ENCODE measurements at regions not wholly inside any gene's neighbourhood (a gene's known extent, or its start where the extent isn't known, plus 50 kb on each side); places are given as distances from the start of the nearest gene placed in this dataset.
A peak's percentile ranks its signal among the peaks of the same experiment; 100 is the strongest.

- ChIA-PET POLR2A (no interaction called here), CTCF (ENCODE audit: low intra/inter-chr PET ratio, low total read pairs) (no interaction called here)
- Histone ChIP-seq H3K27ac (ENCODE audit: extremely low read length, insufficient read depth, low read length) (no peak overlapping the region), H3K4me2 (ENCODE audit: low read depth, low read length) (no peak overlapping the region), H3K4me1 (ENCODE audit: insufficient read depth, low read length) (no peaks in the 10 kb centered on the region), H3K4me3 (replicated peaks in 1 of 3; ENCODE audit: insufficient read depth in 1 of 3, low read depth in 2 of 3, low read length in 3 of 3) (no peak overlapping the region), H4K20me1 (ENCODE audit: insufficient read depth, low read length) (no peaks in the 10 kb centered on the region), H3K9me3 (ENCODE audit: low read length) (no peaks in the 10 kb centered on the region), H2AFZ (ENCODE audit: low read length) (no peak overlapping the region), H3K79me2 (ENCODE audit: insufficient read depth, low read length) (no peaks in the 10 kb centered on the region), H3K36me3 (replicated peaks in 1 of 2; ENCODE audit: control insufficient read depth in 1 of 2, insufficient read depth in 2 of 2, low read length in 2 of 2) (no peaks in the 10 kb centered on the region), H3K27me3 (ENCODE audit: control insufficient read depth in 1 of 2, insufficient read depth in 2 of 2, low read length in 2 of 2) (no peaks in the 10 kb centered on the region), H3K9ac (ENCODE audit: insufficient read depth, low read depth, low read length) (no peak overlapping the region)
- no TSS peak for BruUV-seq (replicated peaks)
- in situ Hi-C loops (cut with HindIII; ENCODE audit: extremely low pct_ligation_motif_present, low pct_unique_long_range_greater_than_20kb) = no loop called here
- FAIRE-seq = no peak
- ATAC-seq = peak; percentile 87
- intact Hi-C loops (cut with micrococcal nuclease; ENCODE audit: unreplicated experiment) = no loop called here
- TF ChIP-seq SRY (CRISPR knock-in tag; IDR thresholded peaks at IDR 0.05) = no peak
- TF ChIP-seq HNF4A (CRISPR knock-in tag; IDR thresholded peaks at IDR 0.05) = peak; percentile 13; the same call in 1 of the 2 replicates
- TF ChIP-seq BCL6 (CRISPR knock-in tag; IDR thresholded peaks at IDR 0.05) = peak; percentile 84
- no peak for TF ChIP-seq NR0B2 (CRISPR knock-in tag; IDR thresholded peaks at IDR 0.05)
- 3% methylated on average over 3 of the region's 3 CpGs for WGBS (ENCODE audit: low lambda C conversion rate)
- DNase-seq (ENCODE audit: low spot score) = peak; percentile 12
Measured at GRCh38 chr4:176894498-176894897, 101.8 kb upstream of the VEGFC start.

- POLR2A ChIA-PET = no interaction called here
- in situ Hi-C loops (cut with HindIII; ENCODE audit: extremely low pct_ligation_motif_present, low pct_unique_long_range_greater_than_20kb) (no loop called here), intact Hi-C loops (cut with micrococcal nuclease; ENCODE audit: unreplicated experiment) (no loop called here)
- H3K4me2 ChIP-seq (ENCODE audit: low read depth, low read length) = no peak overlapping the region
- H3K4me3 ChIP-seq (replicated peaks in 1 of 3; ENCODE audit: insufficient read depth in 1 of 3, low read depth in 2 of 3, low read length in 3 of 3) = no peak overlapping the region
- no peak overlapping the region for H3K9ac ChIP-seq (ENCODE audit: insufficient read depth, low read depth, low read length)
- H3K27ac ChIP-seq (ENCODE audit: extremely low read length, insufficient read depth, low read length) = no peak overlapping the region
- H2AFZ ChIP-seq (ENCODE audit: low read length) = no peak overlapping the region
- no peaks in the 10 kb centered on the region for H3K79me2 ChIP-seq (ENCODE audit: insufficient read depth, low read length)
- CTCF ChIA-PET (ENCODE audit: low intra/inter-chr PET ratio, low total read pairs) = no interaction called here
- WGBS (ENCODE audit: low lambda C conversion rate) = 4% methylated on average over 5 of the region's 5 CpGs
- H4K20me1 ChIP-seq (ENCODE audit: insufficient read depth, low read length) = no peaks in the 10 kb centered on the region
- H3K36me3 ChIP-seq (replicated peaks in 1 of 2; ENCODE audit: control insufficient read depth in 1 of 2, insufficient read depth in 2 of 2, low read length in 2 of 2) = no peaks in the 10 kb centered on the region
- DNase-seq (ENCODE audit: low spot score) (no peak), FAIRE-seq (no peak), ATAC-seq (no peak)
- no peaks in the 10 kb centered on the region for H3K4me1 ChIP-seq (ENCODE audit: insufficient read depth, low read length)
- BruUV-seq (replicated peaks) = no TSS peak
- no peaks in the 10 kb centered on the region for H3K27me3 ChIP-seq (ENCODE audit: control insufficient read depth in 1 of 2, insufficient read depth in 2 of 2, low read length in 2 of 2)
- H3K9me3 ChIP-seq (ENCODE audit: low read length) = no peaks in the 10 kb centered on the region
- TF ChIP-seq ZHX2 (IDR thresholded peaks at IDR 0.05; ENCODE audit: low read depth) = no peak
- no peak for TF ChIP-seq ZHX2 (CRISPR knock-in tag; IDR thresholded peaks at IDR 0.05; ENCODE audit: borderline replicate concordance)
- TF ChIP-seq BATF2 (CRISPR knock-in tag; IDR thresholded peaks at IDR 0.05) = no peak
- no peak for TF ChIP-seq GATA4 (IDR thresholded peaks at IDR 0.05; ENCODE audit: borderline replicate concordance, low read depth)
- no peak for TF ChIP-seq GTF3A (CRISPR knock-in tag; conservative IDR thresholded peaks at IDR 0.05)
Measured at GRCh38 chr4:176896211-176896610, 103.5 kb upstream of the VEGFC start.
